ENCODE measurements at regions not wholly inside any gene's neighbourhood (a gene's known extent, or its start where the extent isn't known, plus 50 kb on each side); places are given as distances from the start of the nearest gene placed in this dataset.

- DNase-seq, result no peak
These were observed 216.8 kb downstream of the RPS24 start for GRCh38 chr10:78250313-78251015.

GRCh38 chr10:78251016-78251385 lies 217.3 kb downstream of the RPS24 start:
- DNase-seq, result no peak

GRCh38 chr10:78252286-78252685 lies 218.6 kb downstream of the RPS24 start:
- DNase-seq, result no peak

GRCh38 chr10:78253063-78253853 lies 219.6 kb downstream of the RPS24 start:
- DNase-seq, result no peak

- no peak for DNase-seq
These were observed 220.3 kb downstream of the RPS24 start for GRCh38 chr10:78254013-78254412.

- no peak for DNase-seq
These were observed 221.6 kb downstream of the RPS24 start for GRCh38 chr10:78255214-78255613.

- DNase-seq, result no peak
These were observed 222.4 kb downstream of the RPS24 start for GRCh38 chr10:78255796-78256638.

- DNase-seq, result no peak
These were observed 224.8 kb downstream of the RPS24 start for GRCh38 chr10:78258323-78259030.

- no peak for DNase-seq
These were observed 225.7 kb downstream of the RPS24 start for GRCh38 chr10:78259391-78259790.

GRCh38 chr10:78260141-78260540 lies 226.5 kb downstream of the RPS24 start:
- DNase-seq, result no peak

GRCh38 chr10:78260680-78261079 lies 227.0 kb downstream of the RPS24 start:
- DNase-seq, result no peak

- no peak for DNase-seq
These were observed 227.6 kb downstream of the RPS24 start for GRCh38 chr10:78261291-78261690.

- DNase-seq, result no peak
These were observed 229.2 kb downstream of the RPS24 start for GRCh38 chr10:78262860-78263259.

- DNase-seq, result no peak
These were observed 229.9 kb downstream of the RPS24 start for GRCh38 chr10:78263521-78263988.

GRCh38 chr10:78264361-78264760 lies 230.7 kb downstream of the RPS24 start:
- DNase-seq, result no peak

GRCh38 chr10:78266741-78267469 lies 233.2 kb downstream of the RPS24 start:
- peak; percentile 42 for DNase-seq

- no peak for DNase-seq
These were observed 233.9 kb downstream of the RPS24 start for GRCh38 chr10:78267598-78267997.

GRCh38 chr10:78269060-78269459 lies 235.4 kb downstream of the RPS24 start:
- no peak for DNase-seq

- no peak for DNase-seq
These were observed 238.7 kb downstream of the RPS24 start for GRCh38 chr10:78272329-78272728.

GRCh38 chr10:78274491-78274890 lies 240.8 kb downstream of the RPS24 start:
- DNase-seq, result no peak

- DNase-seq, result no peak
These were observed 242.5 kb downstream of the RPS24 start for GRCh38 chr10:78276139-78276538.

Data from NCI-H526 treated with DMSO at 0.1 percent for 48 hours (cell line).